Transverse colon (tissue), 4 donors: ENCODE measurements at regions not wholly inside any gene's neighbourhood (a gene's known extent, or its start where the extent isn't known, plus 50 kb on each side); places are given as distances from the start of the nearest gene placed in this dataset.

Source experiments
- DNase-seq: peaks from one replicate; pipeline ENCODE4 v3.0.0-alpha.2; 2019
- H3K27ac ChIP-seq, 4 donors: fragments of 200-600 bp; sonication (generic); 2 replicates each; pipeline ENCODE4 v1.5.1; 2016 to 2018; ENCODE audit warnings: inconsistent platforms in 4 of 4
- H3K27me3 ChIP-seq: fragments of 200-600 bp; sonication (generic); 2 replicates; pipeline ENCODE4 v1.5.1; 2017; ENCODE audit warnings: inconsistent platforms
- H3K36me3 ChIP-seq, 4 donors: fragments of 200-600 bp; sonication (generic); 2 replicates each; pipeline ENCODE4 v1.5.1; 2017 to 2019; ENCODE audit warnings: inconsistent platforms in 4 of 4
- H3K4me1 ChIP-seq, 4 donors: fragments of 200-600 bp; sonication (generic); 2 replicates each; pipeline ENCODE4 v1.5.1; 2017 to 2020; ENCODE audit warnings: inconsistent platforms in 4 of 4
- H3K4me3 ChIP-seq, 4 donors: fragments of 200-600 bp; sonication (generic); 1 replicate in 1 of 4; 2 replicates in 3 of 4; pipeline versions ENCODE4 v1.5.1 to v1.6.1; 2017 to 2019; ENCODE audit warnings: inconsistent platforms in 4 of 4
- H3K9me3 ChIP-seq, 2 donors: fragments of 200-600 bp; sonication (generic); 2 replicates each; pipeline ENCODE4 v1.5.1; 2017 to 2019; ENCODE audit warnings: inconsistent platforms in 2 of 2
- EP300 ChIP-seq: sonication (generic); formaldehyde crosslinking; IDR thresholded peaks from one replicate; pipeline ENCODE4 v1.6.1; 2017; ENCODE audit warnings: antibody characterized with exemption, low read depth
- POLR2A ChIP-seq: fragments of 450-650 bp; IDR thresholded peaks from one replicate; pipeline ENCODE4 v1.6.1; 2016; ENCODE audit warnings: antibody characterized with exemption, mild to moderate bottlenecking, moderate library complexity
- POLR2AphosphoS5 ChIP-seq, 3 donors: sonication (generic); formaldehyde crosslinking; IDR thresholded peaks; one replicate each; pipeline ENCODE4 v1.6.1; 2016; ENCODE audit warnings: antibody characterized with exemption in 3 of 3
- WGBS, 2 donors: methylation state at CpG; one replicate each; pipeline ENCODE4 v1.1.5; 2018; ENCODE audit warnings: low coverage in 1 of 2; 5-methylcytosine and 5-hydroxymethylcytosine counted together
- in situ Hi-C, 4 donors: fragments of 200-750 bp; cut with MboI; loops; one replicate each; pipeline versions ENCODE4 v1.15.0 to v1.15.1; 2017; ENCODE audit warnings: low sequenced_read_pairs in 3 of 4, low pct_ligation_motif_present in 1 of 4, low pct_unique_long_range_greater_than_20kb in 1 of 4
- intact Hi-C: fragments of 100-400 bp; cut with DNase I; formaldehyde crosslinking; loops from one replicate; pipeline ENCODE4 v1.15.1; 2023; ENCODE audit warnings: low total_unique reads
- TF ChIP-seq, protein P1 (sequence below), 5 experiments: fragments of 200-600 bp in 3 of 5; fragments of 450-650 bp in 2 of 5; sonication (generic) in 3 of 5; IDR thresholded peaks; 1 replicate in 2 of 5; 2 replicates in 3 of 5; pipeline ENCODE4 v1.5.1; 2016 to 2017; ENCODE audit warnings: antibody characterized with exemption in 5 of 5, inconsistent platforms in 3 of 5, mild to moderate bottlenecking in 2 of 5, moderate library complexity in 1 of 5

DNA sequence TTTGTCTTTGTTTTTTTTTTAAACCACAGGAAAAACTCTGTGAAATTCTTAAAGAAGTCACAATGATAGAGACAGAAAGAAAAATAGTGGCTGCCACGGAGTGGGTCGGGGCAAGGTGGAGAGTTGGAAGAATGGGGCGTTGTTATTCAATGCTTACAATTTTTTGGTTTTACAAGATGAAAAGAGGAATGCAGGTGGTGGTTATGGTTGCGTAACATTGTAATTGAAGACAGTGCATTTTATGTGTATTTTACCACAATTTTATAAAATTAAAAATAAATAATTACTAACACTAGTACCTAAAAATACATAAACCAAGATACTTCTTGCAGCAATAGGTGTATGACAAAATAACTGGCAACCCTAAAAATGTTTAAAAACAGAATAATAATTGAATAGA lies 76.9 kb upstream of the VOPP1 start:
- no peak for DNase-seq
- Histone ChIP-seq H3K27ac (no peak overlapping the region), H3K36me3 (no peaks in the 10 kb centered on the region), H3K4me3 (no peak overlapping the region), H3K27me3 (no peaks in the 10 kb centered on the region), H3K9me3 (no peaks in the 10 kb centered on the region), H3K4me1 (no peaks in the 10 kb centered on the region)
- intact Hi-C loops: no loop called here
- TF ChIP-seq POLR2A (no peak), POLR2AphosphoS5 (IDR thresholded peaks at IDR 0.05) (no peak), EP300 (no peak)
- TF ChIP-seq, protein P1, sequence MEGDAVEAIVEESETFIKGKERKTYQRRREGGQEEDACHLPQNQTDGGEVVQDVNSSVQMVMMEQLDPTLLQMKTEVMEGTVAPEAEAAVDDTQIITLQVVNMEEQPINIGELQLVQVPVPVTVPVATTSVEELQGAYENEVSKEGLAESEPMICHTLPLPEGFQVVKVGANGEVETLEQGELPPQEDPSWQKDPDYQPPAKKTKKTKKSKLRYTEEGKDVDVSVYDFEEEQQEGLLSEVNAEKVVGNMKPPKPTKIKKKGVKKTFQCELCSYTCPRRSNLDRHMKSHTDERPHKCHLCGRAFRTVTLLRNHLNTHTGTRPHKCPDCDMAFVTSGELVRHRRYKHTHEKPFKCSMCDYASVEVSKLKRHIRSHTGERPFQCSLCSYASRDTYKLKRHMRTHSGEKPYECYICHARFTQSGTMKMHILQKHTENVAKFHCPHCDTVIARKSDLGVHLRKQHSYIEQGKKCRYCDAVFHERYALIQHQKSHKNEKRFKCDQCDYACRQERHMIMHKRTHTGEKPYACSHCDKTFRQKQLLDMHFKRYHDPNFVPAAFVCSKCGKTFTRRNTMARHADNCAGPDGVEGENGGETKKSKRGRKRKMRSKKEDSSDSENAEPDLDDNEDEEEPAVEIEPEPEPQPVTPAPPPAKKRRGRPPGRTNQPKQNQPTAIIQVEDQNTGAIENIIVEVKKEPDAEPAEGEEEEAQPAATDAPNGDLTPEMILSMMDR (IDR thresholded peaks at IDR 0.05): no peak
- in situ Hi-C loops: loop anchor here (10.0 to 25.0 kb wide), 2 partner anchors 313 to 426 kb away; partner anchors contain the start of genes MRPS17 (in 4 of the 4) and NIPSNAP2 (in 4 of the 4)
- 94 to 100% methylated on average over 4 of the region's 4 CpGs for WGBS, 2 donors

DNA sequence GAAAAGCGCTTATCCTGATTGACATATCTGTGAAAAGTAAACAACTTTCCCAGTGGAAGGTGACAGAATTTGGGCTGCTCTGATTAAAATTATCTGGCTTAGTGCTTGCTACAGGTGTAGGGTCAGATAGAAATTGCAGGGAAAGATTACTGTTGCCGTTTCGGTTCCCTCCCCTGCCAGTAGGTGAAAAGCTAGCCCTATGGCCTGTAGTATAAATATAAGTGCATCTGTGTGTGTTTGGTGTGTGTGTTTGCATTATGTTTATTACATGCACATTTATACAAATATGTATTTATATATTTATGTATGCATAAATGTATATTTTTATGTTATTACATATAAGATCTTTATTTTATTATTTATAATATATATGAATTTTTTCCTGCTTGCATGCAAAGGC lies 72.3 kb upstream of the VOPP1 start:
- Histone ChIP-seq H3K9me3 (no peaks in the 10 kb centered on the region), H3K27ac (no peak overlapping the region), H3K4me3 (no peak overlapping the region), H3K4me1 (peaks cover 0 to 5% (median 0%) of the 10 kb centered on the region in 4 donors), H3K36me3 (no peaks in the 10 kb centered on the region), H3K27me3 (no peaks in the 10 kb centered on the region)
- intact Hi-C loops (no loop called here), in situ Hi-C loops (loop anchor here (10.0 to 25.0 kb wide), 2 partner anchors 318 to 430 kb away; partner anchors contain the start of genes MRPS17 (in 4 of the 4) and NIPSNAP2 (in 4 of the 4))
- no peak for DNase-seq
- no peak for TF ChIP-seq POLR2A
- 86 to 100% methylated on average over 1 to 3 of the region's 3 CpGs for WGBS, 2 donors

DNA sequence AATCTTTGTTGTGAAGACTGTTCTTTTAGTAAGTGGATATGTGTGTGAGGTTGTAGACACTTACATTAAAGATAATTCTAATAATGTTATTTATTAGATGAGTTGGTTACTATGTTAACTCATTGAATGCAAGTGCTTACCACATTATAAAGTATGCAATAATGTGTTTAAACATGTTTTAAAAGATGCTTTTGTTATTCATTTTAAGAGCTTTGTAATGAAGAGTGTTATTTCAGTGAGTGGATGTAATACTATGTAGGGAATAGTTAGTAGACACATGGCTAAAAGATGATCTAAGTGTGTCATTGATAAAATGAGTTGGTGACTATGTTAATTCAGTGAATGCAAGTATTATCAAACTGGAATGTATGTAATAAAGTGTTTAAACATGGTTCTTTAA lies 70.0 kb upstream of the VOPP1 start:
- in situ Hi-C loops (loop anchor here (10.0 to 25.0 kb wide), 2 partner anchors 320 to 433 kb away; partner anchors contain the start of genes MRPS17 (in 4 of the 4) and NIPSNAP2 (in 4 of the 4)), intact Hi-C loops (no loop called here)

DNA sequence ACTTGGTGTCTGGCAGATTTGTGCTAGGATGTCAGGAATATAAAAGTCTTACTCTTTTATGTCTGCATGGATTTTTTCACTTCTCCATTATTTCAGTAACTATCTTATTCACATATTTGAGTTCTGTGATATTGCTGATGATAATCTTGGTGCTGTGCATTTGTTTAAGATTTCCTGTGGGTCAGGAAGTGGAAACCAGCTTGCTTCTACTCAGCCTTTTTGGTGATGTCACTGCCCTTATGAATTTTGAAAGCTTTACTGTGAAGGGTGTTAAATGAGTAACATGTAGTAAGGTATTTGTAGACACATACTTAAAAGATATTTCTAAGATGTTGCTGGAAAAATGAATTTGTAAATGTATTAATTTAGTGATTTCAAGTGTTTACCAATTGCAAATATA lies 69.5 kb upstream of the VOPP1 start:
- Histone ChIP-seq H3K4me1 (peaks cover 0 to 5% (median 0%) of the 10 kb centered on the region in 4 donors), H3K9me3 (no peaks in the 10 kb centered on the region), H3K4me3 (no peak overlapping the region), H3K27me3 (no peaks in the 10 kb centered on the region), H3K27ac (no peak overlapping the region), H3K36me3 (no peaks in the 10 kb centered on the region)
- in situ Hi-C loops: loop anchor here (10.0 to 25.0 kb wide), 2 partner anchors 320 to 433 kb away; partner anchors contain the start of genes MRPS17 (in 4 of the 4) and NIPSNAP2 (in 4 of the 4)
- no peak for TF ChIP-seq POLR2A
- TF ChIP-seq, protein P1 (IDR thresholded peaks at IDR 0.05): no peak
- no peak for TF ChIP-seq EP300
- TF ChIP-seq POLR2AphosphoS5 (IDR thresholded peaks at IDR 0.05): no peak
- intact Hi-C loops: no loop called here
- no peak for DNase-seq

More for the DNA sequence above, 70.0 kb upstream of the VOPP1 start:
- Histone ChIP-seq H3K4me1 (peaks cover 0 to 5% (median 0%) of the 10 kb centered on the region in 4 donors), H3K4me3 (no peak overlapping the region), H3K36me3 (no peaks in the 10 kb centered on the region), H3K27ac (no peak overlapping the region), H3K9me3 (no peaks in the 10 kb centered on the region), H3K27me3 (no peaks in the 10 kb centered on the region)
- DNase-seq: no peak
- TF ChIP-seq POLR2AphosphoS5 (IDR thresholded peaks at IDR 0.05): no peak
- TF ChIP-seq EP300: no peak
- TF ChIP-seq, protein P1 (IDR thresholded peaks at IDR 0.05): no peak
- no peak for TF ChIP-seq POLR2A

DNA sequence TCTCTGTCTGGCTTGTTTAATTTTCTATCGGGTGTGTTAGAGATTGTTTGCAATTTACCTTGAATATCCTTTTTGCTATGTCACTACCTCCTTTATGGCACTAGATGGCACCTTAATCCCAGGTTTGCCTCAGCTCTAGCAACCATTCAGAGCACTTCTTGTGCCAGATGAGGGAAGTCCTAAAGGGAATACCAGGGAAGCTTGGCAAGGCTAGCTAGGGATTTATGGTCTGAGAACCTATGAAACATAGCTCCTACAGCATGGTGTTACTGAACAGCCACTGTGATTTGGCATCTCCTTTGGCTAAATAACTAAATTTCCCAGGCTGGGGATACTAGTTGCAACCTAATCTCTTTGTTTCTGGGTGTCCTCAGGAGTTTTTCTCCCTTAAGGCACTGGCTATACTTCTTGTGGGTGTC lies 69.0 kb upstream of the VOPP1 start:
- in situ Hi-C loops: loop anchor here (10.0 to 25.0 kb wide), 2 partner anchors 321 to 434 kb away; partner anchors contain the start of genes MRPS17 (in 4 of the 4) and NIPSNAP2 (in 4 of the 4)
- WGBS, 2 donors: 0% methylated on average over 1 of the region's 1 CpG
- H3K27ac ChIP-seq: no peak overlapping the region

More for the DNA sequence above, 69.0 kb upstream of the VOPP1 start:
- Histone ChIP-seq H3K4me3 (no peak overlapping the region), H3K36me3 (no peaks in the 10 kb centered on the region), H3K27me3 (no peaks in the 10 kb centered on the region), H3K4me1 (peaks cover 0 to 5% (median 0%) of the 10 kb centered on the region in 4 donors), H3K9me3 (no peaks in the 10 kb centered on the region)
- TF ChIP-seq POLR2A (no peak), EP300 (no peak), POLR2AphosphoS5 (IDR thresholded peaks at IDR 0.05) (peak in 2 of 3 donors; percentile 21 to 43)
- TF ChIP-seq, protein P1 (IDR thresholded peaks at IDR 0.05): peak; percentile 70 to 85 (median 74)
- DNase-seq: peak; percentile 33
- intact Hi-C loops: no loop called here
